A549 (cell line): ENCODE measurements at regions not wholly inside any gene's neighbourhood (a gene's known extent, or its start where the extent isn't known, plus 50 kb on each side); places are given as distances from the start of the nearest gene placed in this dataset.
"Not testable (repeated sequence)": the region's sequence is repeated elsewhere in the genome, so short reads cannot be mapped to it uniquely, and the experiment has no call there.

Source experiments
- POLR2A ChIP-seq: IDR thresholded peaks from 2 replicates; pipeline ENCODE4 v1.6.1; 2012; ENCODE audit warnings: mild to moderate bottlenecking, low read length
- RAD21 ChIP-seq, 2 experiments: fragments of >200 bp in 1 of 2; sonication (Bioruptor Twin) in 1 of 2; formaldehyde crosslinking in 1 of 2; IDR thresholded peaks in 1 of 2; conservative IDR thresholded peaks in 1 of 2; 2 replicates in 1 of 2; 3 replicates in 1 of 2; pipeline ENCODE4 v1.6.1; 2012 to 2018; ENCODE audit warnings: inconsistent platforms in 1 of 2

- not testable (repeated sequence) for TF ChIP-seq RAD21 (conservative IDR thresholded peaks at IDR 0.05 in 1 of 2, IDR thresholded peaks at IDR 0.05 in 1 of 2); POLR2A
Measured at GRCh38 chrX:77127571-77127970, 319.6 kb upstream of the FGF16 start.
